Body of pancreas (tissue), 4 donors: ENCODE measurements at regions not wholly inside any gene's neighbourhood (a gene's known extent, or its start where the extent isn't known, plus 50 kb on each side); places are given as distances from the start of the nearest gene placed in this dataset.

Experiments used
- POLR2A ChIP-seq, 3 donors: fragments of 450-650 bp; IDR thresholded peaks; one replicate each; pipeline ENCODE4 v1.6.1; 2016; ENCODE audit warnings: antibody characterized with exemption in 3 of 3, mild to moderate bottlenecking in 2 of 3
- TF ChIP-seq, protein P1 (sequence below), 7 experiments: fragments of 450-650 bp in 4 of 7; fragments of 200-600 bp in 3 of 7; sonication (generic) in 3 of 7; IDR thresholded peaks; one replicate each; pipeline ENCODE4 v1.5.1; 2016 to 2019; ENCODE audit warnings: antibody characterized with exemption in 7 of 7

DNA sequence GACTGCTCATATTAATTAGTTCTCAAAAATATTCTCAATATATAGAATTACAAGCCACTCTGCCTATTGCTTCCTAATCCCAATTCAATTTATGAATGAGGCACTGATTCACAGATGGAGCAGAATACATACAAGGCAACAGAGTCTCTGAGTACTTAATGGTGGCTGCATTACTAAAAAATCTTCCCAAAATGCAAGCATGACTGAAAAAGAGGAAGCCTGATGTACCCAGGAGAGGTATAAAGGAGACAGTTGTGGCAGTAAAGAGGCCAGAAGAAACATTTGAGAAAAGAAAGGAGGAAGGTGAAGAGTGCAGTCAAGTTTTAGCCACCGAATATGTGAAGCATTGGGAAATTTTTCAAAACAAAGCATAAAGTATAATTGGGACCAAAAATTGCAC lies 163.2 kb upstream of the INTU start:
- TF ChIP-seq, protein P1, sequence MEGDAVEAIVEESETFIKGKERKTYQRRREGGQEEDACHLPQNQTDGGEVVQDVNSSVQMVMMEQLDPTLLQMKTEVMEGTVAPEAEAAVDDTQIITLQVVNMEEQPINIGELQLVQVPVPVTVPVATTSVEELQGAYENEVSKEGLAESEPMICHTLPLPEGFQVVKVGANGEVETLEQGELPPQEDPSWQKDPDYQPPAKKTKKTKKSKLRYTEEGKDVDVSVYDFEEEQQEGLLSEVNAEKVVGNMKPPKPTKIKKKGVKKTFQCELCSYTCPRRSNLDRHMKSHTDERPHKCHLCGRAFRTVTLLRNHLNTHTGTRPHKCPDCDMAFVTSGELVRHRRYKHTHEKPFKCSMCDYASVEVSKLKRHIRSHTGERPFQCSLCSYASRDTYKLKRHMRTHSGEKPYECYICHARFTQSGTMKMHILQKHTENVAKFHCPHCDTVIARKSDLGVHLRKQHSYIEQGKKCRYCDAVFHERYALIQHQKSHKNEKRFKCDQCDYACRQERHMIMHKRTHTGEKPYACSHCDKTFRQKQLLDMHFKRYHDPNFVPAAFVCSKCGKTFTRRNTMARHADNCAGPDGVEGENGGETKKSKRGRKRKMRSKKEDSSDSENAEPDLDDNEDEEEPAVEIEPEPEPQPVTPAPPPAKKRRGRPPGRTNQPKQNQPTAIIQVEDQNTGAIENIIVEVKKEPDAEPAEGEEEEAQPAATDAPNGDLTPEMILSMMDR (IDR thresholded peaks at IDR 0.05): no peak
- TF ChIP-seq POLR2A (IDR thresholded peaks at IDR 0.05): no peak
